ENCODE measurements at regions not wholly inside any gene's neighbourhood (a gene's known extent, or its start where the extent isn't known, plus 50 kb on each side); places are given as distances from the start of the nearest gene placed in this dataset.
"Not testable (repeated sequence)": the region's sequence is repeated elsewhere in the genome, so short reads cannot be mapped to it uniquely, and the experiment has no call there.

DNA sequence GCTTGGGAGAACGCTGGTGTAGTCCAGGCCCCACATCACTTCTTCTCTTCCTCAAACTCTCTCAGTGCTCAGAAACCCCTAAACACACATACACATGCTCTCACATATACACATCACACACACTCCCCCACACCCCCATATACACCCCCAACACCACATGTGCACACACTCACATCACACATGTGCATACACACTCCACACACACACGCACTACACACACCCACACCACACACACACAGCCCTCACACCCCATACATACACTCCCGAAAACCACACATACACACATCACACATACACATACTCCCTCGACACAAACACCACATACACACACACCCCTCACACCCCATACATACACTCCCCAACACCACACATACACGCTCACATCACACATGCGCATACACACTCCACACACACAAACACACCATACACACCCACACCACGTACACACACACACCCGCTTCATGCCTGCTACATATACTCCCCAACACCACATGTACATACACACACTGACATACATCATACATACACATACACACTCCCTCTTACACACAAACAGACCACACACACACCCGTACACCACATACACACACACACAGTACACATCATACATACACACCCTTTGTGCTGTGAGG, 110.3 kb upstream of the TMEM170B start:
- DNase-seq (ENCODE audit: low spot score), result no peak

DNA sequence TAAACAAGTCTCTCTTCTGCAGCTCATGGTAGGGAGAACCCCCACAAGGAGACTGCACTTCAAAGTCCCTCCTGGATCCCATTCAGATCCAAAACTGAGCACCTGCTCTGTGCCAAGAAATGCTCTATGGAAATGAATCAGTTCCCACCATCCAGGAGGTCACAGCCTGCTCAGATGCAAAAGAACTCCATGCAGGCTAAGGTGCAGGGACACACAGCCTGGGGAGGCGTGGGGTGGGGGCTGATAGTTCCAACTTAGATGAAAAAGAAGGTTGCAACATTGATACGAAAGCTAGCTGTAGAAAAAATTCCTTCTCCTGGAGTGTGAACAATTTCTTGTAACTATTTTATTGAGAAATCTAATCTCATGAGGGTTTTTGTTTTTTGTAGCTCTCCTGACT, 111.0 kb upstream of the TMEM170B start:
- no peak for DNase-seq (ENCODE audit: low spot score)

DNA sequence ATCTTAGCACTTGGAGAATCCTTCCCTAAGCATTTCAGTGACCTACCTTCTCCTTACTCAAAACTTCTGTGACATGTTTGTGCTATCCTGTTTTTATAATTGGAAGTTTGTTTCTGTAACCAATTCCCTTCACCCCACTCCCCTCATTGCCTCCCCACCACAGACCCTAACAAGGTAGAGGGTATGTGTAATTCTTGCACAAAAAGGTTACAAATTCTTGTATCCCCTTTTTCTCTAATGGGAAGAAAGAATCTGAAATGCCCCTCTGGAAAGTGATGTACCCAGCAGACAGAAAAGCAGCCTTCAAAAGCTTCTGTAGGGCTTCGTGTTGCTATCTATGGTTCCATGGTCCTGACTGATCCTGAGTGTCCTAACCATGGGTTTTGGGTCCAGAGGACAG, 111.7 kb upstream of the TMEM170B start:
- no peak for DNase-seq (ENCODE audit: low spot score)

DNA sequence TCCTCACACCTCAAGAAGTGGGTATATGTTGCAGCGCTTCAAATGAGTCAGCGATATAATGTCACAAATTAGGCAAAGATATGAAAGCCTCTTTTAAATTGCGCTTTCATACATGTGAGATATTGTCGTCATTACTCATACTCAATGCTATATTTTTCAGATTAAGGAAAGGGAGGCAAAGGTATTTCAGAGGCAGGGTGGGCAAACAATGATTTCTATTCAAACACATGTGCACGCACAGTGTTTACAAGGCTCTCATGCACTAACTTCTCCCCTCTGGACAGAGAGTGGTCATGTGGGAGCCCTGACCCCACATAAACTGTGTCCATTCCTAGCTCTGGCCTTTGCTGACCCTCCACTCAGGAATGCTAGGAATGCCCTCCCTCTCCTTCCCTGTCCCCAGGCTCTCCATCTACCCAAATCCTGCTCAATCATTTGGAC, 112.1 kb upstream of the TMEM170B start:
- no peak for DNase-seq (ENCODE audit: low spot score)

DNA sequence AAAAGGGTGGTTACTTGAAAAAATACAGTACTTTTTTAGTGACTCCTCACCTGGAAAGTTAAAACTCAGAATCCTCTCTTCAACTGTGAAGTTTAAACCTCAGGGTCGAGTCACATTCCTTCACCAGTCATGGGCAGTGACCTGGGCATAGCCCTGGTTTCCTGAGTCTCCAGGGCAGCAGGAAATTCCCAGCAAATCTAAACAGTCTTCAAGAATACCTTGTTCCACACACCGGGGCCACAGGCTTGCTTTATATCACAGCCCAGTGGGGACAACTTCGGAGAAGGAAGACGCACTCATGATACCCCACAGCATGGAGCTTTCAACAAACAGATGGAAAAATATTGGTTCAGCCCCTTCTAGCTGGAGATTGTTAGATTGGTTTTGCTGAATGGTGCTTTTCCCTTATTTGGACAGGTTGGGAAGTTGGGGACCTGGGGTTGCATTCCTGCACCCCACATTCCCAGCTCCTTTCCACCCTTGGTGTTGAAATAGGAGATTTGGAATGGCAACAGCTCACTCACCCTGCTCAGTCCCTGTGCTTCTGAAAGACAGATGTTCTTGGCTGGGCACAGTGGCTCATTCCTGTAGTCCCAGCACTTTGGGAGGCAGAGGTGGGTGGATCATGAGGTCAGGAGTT, 113.0 kb upstream of the TMEM170B start:
- no peak for DNase-seq (ENCODE audit: low spot score)

DNA sequence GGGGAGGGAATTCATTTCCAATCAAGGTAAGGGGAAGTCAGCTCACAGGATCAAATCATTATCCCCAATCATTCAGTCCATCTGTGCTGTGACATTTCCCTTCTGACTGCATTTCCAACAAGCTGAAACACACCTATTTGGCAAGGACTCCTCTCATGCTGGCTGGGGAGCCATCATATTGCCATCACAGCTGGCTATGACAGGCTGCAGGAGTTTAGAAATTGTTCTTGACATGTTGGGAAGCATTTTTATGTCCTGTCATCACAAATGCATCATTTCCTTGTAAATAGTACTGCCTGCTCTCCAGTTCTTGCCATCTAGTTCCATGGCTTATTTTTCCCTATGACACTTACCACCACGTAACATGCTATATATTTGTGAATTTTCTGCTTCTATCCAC, 113.9 kb upstream of the TMEM170B start:
- DNase-seq (ENCODE audit: low spot score), result no peak

DNA sequence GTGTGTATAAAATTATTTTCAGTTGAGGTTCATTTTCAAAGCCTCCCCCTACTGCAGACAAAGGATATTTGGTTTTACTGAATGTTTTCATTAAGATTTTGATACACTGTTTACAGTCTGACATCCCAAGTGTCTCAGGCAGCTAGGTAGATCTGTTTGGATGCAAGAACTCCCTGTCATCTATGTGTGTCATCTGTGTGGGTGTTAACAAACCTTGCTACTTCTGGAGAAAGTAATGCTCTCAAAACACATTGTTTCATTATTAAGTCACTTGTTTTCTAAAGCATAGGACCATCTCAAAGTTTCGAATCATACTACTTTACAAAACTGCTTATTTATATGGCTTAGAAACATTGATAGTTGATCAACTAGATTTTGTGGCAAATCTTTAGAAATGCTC, 114.5 kb upstream of the TMEM170B start:
- DNase-seq (ENCODE audit: low spot score), result no peak

DNA sequence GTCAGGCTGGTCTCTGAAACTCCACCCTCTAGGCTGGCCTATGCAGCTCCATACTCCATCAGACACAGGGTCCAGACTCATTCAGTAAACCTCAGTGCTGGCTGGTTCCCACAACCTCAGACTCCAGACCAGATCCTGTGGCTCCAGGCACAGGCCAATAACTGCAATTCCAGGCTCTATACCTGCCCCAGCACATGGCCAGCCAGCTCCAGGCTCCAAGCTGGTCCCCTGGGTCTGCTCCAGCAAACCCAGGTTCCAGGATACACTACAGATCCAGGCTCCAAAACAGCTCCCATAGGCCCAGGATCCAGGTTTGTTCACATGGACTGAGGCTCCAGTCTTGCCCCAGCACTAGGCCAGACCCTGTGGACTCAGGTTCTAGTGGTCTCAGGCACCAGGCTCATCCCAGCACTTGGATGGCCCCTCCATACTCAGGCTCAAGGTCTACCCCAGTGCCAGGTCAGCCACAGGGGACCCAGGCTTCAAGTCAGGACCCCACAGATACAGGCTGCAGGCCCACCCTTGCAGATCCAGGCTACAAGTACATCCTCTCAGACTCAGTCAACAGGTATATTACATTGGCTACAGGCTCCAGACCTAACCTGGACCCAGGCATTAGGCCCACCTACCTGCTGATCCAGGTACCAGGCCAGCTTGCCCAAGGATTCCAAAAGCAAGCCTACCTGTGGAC, 117.6 kb upstream of the TMEM170B start:
- DNase-seq (ENCODE audit: low spot score), result no peak

DNA sequence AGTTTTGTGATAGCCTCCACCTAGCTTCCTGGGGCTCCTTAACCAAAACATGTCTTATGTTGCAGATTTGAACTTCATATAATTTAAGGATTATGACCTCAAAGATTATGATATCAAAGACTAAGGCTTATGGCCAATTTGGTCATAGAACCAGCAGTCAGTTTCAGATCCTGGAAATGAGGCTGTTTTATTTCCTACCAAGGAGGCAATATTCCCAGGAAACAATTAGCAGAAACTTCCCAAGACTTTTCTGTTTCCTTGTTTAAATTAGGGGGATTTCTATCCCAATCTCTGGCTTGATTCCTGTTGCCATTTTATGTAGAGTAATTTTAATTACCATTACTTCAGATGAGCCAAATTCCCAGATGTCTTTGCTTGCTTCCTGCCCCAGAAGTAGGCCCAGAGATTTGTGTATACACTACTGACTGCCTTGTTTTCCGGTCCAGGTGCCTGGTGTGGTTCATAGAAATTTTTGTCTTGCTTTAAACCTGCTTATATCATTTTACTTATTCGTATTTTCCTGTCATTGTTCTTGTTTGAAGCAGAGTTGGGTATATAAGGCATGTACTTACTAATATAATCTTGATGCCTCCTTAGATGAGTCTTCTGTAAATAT, 119.2 kb upstream of the TMEM170B start:
- DNase-seq (ENCODE audit: low spot score), result no peak

DNA sequence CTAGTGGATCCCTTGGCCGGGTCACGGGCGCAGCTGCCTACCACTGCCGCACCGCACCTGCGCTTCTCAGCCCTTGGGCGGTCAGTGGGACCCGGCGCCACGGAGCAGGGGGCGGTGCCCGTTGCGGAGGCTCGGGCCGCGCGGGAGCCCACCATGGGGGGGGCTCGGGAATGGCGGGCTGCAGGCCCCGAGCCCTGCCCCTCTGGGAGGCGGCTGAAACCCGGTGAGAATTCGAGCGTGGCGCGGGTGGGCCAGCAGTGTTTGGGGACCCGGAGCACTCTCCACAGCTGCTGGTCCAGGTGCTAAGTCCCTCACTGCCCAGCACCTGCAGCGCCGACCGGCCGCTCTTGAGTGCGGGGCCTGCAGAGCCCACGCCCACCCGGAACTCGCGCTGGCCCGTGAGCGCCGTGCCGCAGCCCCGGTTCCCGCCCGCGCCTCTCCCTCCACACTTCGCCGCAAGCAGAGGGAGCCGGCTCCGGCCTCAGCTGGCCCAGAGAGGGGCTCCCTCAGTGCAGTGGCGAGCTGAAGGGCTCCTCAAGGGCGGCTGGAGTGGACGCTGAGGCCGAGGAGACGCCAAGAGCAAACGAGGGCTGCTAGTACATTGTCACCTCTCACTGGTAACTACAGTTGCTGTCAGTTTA, 120.5 kb upstream of the TMEM170B start:
- DNase-seq (ENCODE audit: low spot score), result no peak

DNA sequence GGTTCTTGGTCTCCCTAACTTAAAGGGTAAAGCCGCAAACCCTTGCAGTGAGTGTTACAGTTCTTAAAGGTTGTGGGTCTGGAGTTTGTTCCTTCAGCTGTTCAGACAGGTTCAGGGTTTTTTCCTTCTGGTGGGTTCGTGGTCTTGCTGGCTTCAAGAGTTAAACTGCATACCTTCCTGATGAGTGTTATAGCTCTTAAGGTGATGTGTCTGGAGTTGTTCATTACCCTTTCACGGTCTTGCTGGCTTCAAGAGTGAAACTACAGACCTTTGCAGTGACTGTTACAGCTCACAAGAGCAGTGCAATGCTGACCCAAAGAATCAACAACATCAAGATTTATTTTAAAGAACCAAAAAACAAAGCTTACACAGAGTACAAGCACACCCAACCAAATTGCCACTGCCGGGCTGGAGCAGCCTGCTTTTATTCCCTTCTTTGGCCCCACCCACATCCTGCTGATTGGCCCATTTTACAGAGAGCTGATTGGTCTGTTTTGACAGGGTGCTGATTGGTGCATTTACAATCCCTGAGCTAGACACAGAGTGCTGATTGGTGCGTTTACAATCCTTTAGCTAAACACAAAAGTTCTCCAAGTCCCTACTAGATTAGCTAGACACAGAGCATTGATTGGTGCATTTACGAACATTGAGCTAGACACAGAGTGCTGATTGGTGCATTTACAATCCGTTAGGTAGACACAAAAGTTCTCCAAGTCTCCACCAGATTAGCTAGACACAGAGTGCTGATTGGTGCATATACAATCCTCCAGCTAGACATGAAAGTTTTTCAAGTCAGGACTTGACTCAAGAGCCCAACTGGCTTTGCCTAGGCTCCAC, 121.2 kb upstream of the TMEM170B start:
- not testable (repeated sequence) for DNase-seq (ENCODE audit: low spot score)

DNA sequence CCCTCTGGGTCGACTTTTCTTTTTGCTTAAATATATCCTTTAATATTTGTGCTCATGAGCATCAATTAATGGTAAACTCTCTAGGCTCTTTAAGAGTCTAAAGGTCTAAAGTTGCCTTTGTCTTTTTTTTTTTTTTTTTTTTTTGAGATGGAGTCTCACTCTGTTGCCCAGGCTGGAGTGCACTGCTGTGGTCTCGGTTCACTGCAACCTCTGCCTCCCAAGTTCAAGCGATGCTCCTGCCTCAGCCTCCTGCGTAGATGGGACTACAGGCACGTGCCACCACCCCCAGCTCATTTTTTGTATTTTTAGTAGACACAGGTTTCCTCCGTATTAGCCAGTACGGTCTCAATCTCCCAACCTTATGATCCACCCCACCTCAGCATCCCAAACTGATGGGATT, 122.0 kb upstream of the TMEM170B start:
- no peak for DNase-seq (ENCODE audit: low spot score)

DNA sequence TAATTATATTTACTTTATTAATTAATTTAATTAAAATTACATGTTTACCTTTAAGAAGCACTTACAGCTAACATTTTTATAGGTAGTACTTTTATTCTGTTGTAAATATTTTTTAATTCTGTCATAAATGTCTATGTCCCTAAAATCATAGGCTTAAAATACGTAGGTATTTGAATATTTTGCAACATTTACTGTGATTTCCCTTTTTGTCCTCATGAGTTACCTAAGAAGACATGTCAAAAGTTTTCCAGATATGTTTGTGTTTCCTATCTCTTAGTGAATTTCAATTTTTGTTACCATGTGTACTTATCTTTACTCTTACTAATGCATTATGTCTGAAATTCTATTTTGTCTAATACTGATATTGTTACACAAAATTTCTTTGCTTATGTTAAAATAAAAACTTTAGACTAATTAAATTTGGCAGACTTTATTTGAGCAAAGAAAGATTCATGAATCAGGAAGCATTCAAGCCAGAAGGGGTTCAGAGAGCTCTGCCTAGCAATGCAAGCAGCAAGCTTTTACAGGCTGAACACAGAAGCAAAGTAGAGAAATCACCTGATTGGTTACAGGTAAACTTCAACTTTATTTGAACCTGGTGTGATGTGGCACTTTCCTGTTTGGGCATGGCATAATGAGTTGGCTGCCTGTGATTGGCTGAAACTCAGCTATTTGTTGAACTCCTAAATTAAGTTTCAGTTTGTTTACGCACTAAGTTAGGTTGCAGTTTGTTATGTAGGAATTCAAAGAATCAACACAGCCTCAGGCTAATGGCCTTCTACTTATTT, 123.2 kb upstream of the TMEM170B start:
- DNase-seq (ENCODE audit: low spot score), result no peak

DNA sequence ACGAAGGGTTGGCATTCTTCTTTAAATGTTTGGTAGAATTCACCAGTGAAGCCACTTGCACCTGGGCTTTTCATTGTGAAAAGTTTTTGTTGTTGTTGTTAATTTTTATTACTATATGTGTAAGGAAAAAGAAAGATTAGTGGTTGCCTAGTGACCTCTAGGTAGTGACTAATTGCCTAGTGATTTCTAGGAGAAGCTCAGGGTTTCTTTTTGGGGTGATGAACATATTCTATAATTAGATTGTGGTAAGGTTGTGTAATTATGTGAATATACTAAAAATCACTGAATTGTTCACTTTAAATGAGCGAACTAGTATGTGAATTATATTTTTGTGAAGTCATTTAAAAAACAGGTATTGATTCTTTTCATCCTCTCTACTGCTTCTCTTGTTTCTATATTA, 123.8 kb upstream of the TMEM170B start:
- no peak for DNase-seq (ENCODE audit: low spot score)

DNA sequence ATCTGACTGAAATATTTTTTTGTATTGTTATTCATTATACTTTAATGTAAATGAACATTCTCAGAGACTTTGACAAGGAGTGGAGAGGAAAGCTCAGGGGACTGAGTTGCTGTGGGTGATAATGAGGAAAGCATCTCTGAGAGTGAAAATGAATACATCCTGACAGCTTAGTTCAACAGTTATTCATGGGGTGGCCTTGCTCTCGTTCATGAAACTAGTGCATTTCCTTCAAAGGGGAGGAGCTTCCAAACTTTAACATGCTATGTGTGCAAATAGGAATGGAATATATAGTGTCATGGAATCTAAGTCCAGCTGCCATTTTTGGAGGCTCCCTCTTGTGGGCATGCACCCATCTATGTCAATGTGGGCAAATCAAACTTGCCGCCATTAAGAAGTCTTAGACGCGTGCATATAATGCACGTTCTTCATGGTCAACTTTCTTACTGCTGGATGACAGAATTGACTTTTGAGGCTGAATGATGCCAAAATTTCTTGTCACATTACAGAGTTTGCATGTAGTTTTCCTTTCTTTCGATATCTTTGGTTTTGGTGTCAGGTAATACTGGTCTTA, 124.3 kb upstream of the TMEM170B start:
- DNase-seq (ENCODE audit: low spot score), result no peak

DNA sequence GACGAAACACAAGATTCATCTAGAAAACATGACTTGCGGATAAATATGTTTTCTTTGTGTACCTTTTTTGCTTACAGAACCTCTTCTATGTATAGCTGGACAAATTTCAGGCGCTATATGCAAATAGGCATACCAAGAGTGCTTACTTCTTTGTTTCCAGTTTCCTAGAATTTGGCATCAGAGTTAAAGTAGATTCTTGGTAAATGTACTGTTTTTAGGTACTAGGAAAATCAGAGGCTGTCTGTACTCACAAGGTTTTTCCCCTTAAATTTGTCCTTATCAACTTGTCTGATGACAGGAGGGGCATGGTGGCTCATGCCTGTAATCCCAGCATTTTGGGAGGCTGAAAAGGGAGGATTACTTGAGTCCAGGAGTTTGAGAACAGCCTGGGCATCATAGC, 124.9 kb upstream of the TMEM170B start:
- no peak for DNase-seq (ENCODE audit: low spot score)

DNA sequence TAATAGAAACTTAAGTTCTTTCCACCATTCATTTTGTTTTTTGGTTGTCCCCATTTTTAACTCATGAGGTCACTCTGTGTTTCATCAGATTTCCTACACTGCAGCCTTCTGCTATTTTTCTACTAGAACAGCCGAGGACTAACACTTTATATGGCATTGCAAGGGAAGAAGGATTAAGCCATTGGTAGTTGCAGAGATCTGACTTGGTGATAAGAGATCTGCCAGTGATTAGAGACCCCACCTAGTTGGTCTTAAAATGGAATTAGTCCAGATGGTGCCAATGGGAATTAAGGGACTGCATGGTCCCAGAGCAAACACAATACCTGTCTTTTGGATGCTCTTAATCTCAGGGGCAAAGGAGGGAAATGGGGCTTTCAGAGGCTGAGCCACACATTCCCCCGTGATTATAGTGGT, 125.5 kb upstream of the TMEM170B start:
- DNase-seq (ENCODE audit: low spot score), result no peak

DNA sequence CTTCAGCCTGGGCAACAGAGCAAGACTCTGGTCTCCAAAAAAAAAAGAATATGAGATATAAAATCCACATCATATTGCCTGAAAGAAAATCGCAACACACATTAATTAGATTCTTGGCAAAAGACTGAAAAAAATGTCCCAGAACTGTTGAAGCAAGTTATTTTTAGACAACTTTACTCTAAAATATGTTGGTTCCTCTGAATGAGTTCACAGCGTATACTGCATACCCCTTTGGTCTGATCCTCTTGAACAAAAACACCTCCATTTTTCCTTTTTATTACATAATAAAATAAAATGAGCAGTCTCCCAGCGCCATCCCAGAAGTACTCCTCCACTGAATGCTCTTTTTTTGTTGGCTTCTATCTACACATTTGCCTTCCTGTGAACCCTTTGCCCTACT, 126.0 kb upstream of the TMEM170B start:
- DNase-seq (ENCODE audit: low spot score), result no peak

DNA sequence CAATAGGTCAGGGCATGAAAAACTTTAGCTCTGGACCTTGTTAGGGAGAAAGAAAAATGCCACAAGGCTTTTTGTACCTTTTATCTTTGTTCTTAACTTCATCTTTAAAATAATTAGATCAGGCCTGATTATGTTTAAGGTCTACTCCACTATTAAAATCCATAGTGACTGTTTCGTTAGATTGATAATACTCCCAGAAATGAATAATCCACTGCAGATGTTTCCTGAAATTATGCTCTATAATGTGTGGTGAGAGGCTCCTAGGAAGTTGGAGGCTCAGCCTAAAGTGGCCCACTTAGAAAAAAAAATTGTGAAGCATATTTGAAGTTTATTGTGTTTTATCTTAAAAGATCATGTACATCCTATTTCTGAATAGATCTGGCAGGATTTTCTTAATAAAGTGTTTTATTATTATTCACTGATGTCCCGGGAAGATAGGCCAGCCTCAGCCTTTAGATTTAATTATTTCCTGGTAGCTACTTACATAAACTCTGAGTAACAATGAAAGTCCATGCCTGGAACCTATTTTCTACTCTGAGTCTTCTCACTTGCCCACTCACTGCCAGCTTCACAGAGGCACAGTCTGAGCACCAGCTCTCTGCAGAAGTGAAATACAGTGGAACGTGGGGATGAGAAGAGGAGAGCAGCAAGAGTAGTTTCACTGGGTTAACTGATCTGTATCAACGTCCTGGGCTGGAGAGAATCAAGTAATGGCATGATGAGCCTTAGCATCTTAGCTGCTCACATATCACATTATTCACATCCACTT, 126.8 kb upstream of the TMEM170B start:
- no peak for DNase-seq (ENCODE audit: low spot score)

DNA sequence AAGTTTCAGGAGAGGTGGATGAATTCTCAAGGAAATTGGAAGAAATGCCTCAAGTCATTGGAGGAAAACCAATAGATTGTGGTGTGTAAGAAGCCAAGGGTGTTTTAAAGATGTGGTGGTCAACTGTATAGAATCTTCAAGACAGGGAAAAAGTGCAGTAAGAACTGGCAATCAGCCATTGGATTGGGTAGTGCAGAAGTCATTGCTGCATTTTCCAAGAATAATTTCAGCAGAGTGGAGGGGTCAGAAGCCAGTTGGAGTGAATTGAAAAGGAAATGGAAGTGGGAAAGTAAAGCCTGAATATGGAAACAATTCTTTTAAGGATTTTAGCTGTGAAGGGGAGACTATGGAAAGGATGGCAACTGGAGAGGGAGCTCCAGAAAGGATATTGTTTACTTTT, 128.2 kb upstream of the TMEM170B start:
- no peak for DNase-seq (ENCODE audit: low spot score)

All from globus pallidus (tissue), 1 donor.